GM23248 (cell line): ENCODE measurements at regions not wholly inside any gene's neighbourhood (a gene's known extent, or its start where the extent isn't known, plus 50 kb on each side); places are given as distances from the start of the nearest gene placed in this dataset.

ENCODE experiments used
- EZH2 ChIP-seq: fragments of 200-600 bp; sonication (generic); IDR thresholded peaks from 2 replicates; pipeline ENCODE4 v1.6.1; 2018; ENCODE audit warnings: antibody characterized with exemption, mild to moderate bottlenecking; ENCODE audit not compliant: insufficient read depth, poor library complexity, severe bottlenecking
- EZH2phosphoT487 ChIP-seq: fragments of 200-600 bp; sonication (generic); IDR thresholded peaks from 2 replicates; pipeline ENCODE4 v1.6.1; 2018; ENCODE audit warnings: antibody characterized with exemption, moderate library complexity, mild to moderate bottlenecking, low read depth; ENCODE audit not compliant: insufficient read depth

DNA sequence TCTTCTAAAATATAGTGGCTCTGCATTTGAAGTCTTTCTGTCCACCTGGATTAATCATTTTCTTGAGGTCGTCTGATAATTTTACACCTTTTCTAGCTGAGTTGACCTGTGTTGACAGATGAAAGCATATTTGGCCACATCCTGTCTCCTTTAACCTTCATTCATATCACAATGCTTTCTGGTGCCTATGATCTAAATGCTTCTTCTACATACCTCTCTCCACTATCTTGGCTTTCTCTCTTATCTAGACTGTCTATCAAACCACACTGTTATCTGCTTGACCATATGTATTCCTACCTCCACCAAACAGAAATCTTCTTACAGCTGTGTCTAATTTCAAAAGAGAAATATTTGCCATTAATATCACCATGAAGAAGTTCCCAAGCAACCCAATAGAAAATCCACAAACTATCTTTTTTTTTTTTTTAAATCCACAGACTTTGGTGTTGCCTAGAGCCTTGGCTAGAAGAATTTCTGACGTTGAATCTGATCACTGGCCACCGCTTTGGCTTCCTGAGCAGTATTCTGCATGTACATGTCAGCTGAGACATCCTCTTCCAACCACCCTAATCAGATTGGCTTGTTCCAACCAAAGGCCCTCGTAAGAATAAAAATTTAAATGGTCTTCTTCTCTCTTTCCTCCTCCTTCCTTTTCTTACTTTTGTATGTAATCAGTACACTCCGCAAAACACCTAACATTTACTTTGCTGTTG lies 66.3 kb upstream of the SP4 start:
- TF ChIP-seq EZH2 = no peak
- TF ChIP-seq EZH2phosphoT487 = no peak
